Skeletal muscle satellite cell (primary cell): ENCODE measurements at regions not wholly inside any gene's neighbourhood (a gene's known extent, or its start where the extent isn't known, plus 50 kb on each side); places are given as distances from the start of the nearest gene placed in this dataset.

Experiments
- H3K27me3 ChIP-seq: 2 replicates; pipeline ENCODE4 v1.7.0; 2013; ENCODE audit warnings: low read length; ENCODE audit not compliant: control insufficient read depth, insufficient read depth
- H3K36me3 ChIP-seq: 2 replicates; pipeline ENCODE4 v1.7.0; 2013; ENCODE audit warnings: mild to moderate bottlenecking, control low read depth, low read length; ENCODE audit not compliant: insufficient read depth
- H3K4me1 ChIP-seq: 2 replicates; pipeline ENCODE4 v1.7.0; 2013; ENCODE audit warnings: low read length; ENCODE audit not compliant: control insufficient read depth, insufficient read depth
- H3K4me2 ChIP-seq: 2 replicates; pipeline ENCODE4 v1.7.0; 2013; ENCODE audit warnings: mild to moderate bottlenecking, low read length
- H3K4me3 ChIP-seq: 2 replicates; pipeline ENCODE4 v1.7.0; 2013; ENCODE audit warnings: low read length
- H3K9ac ChIP-seq: 2 replicates; pipeline ENCODE4 v1.7.0; 2013; ENCODE audit warnings: mild to moderate bottlenecking, low read depth, low read length, moderate library complexity
- H3K9me3 ChIP-seq: replicated peaks from 2 replicates; pipeline ENCODE4 v1.7.0; 2013; ENCODE audit warnings: mild to moderate bottlenecking, control low read depth, low read length

DNA sequence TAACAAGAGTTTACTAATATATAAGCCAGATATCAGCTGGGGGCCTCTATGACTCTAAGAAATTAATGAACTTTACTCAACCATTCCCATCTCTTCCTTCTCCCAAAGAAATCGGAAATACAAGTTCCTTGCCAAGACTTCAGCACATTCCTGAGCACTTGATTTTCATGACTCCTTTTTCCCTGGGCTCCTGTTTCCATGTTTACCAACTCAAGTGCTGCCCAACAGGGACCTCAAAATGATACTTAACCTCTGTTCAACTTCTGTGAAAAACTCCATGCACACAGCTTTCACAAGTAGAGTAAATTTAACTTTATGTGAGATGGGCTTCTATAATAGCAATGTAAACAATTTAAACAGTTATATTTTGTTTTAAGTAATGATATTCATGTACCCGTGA, 315.8 kb upstream of the CDIN1 start:
- no peaks in the 10 kb centered on the region for H3K4me1 ChIP-seq
- H3K4me2 ChIP-seq, result no peak overlapping the region
- H3K36me3 ChIP-seq, result no peaks in the 10 kb centered on the region
- no peak overlapping the region for H3K9ac ChIP-seq
- H3K4me3 ChIP-seq, result no peak overlapping the region
- H3K9me3 ChIP-seq, result no peaks in the 10 kb centered on the region
- H3K27me3 ChIP-seq, result peaks cover 3% of the 10 kb centered on the region

DNA sequence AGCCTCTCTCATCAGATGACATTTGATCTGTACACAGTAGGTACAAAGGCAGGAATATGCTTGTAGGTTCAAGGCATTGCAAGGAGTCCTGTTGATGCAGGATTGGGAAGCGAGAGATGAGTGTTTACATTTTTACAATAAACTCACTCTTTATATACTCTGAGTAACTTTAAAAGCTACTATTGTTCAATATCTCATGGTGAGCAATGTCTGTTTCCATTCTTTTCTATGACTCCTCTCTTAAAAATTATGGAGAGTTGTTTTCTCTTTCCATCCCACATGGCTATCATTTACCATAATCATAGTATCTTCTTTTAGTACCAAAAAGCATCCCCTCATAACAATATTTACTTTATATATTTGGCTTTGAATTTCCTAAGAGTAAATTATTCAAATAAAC, 314.0 kb upstream of the CDIN1 start:
- Histone ChIP-seq H3K4me1 (no peaks in the 10 kb centered on the region), H3K36me3 (no peaks in the 10 kb centered on the region), H3K9me3 (no peaks in the 10 kb centered on the region), H3K4me2 (no peak overlapping the region), H3K27me3 (peaks cover 3% of the 10 kb centered on the region), H3K9ac (no peak overlapping the region), H3K4me3 (no peak overlapping the region)

DNA sequence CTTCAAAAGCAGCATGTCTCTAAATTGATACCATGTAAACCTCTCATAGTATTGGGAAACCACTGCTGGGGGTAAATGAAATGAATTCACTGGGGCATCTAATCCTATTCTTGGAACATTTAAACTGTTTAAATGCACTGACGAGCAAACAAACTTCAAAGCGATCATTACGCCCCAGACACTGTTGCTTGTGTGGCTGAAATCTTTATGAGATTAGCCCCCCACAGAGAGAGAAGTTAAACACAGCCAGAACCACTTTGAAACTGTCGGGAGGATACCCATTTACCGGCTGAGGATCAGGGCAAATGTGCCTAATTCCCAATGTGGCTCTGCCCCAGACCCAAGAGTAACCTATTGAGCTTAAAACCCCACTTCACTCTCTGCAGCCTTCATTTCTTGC, 308.4 kb upstream of the CDIN1 start:
- peaks cover 11% of the 10 kb centered on the region for H3K27me3 ChIP-seq
- no peak overlapping the region for H3K4me3 ChIP-seq
- no peak overlapping the region for H3K4me2 ChIP-seq
- no peak overlapping the region for H3K9ac ChIP-seq
- no peaks in the 10 kb centered on the region for H3K4me1 ChIP-seq
- H3K36me3 ChIP-seq, result no peaks in the 10 kb centered on the region
- H3K9me3 ChIP-seq, result no peaks in the 10 kb centered on the region

DNA sequence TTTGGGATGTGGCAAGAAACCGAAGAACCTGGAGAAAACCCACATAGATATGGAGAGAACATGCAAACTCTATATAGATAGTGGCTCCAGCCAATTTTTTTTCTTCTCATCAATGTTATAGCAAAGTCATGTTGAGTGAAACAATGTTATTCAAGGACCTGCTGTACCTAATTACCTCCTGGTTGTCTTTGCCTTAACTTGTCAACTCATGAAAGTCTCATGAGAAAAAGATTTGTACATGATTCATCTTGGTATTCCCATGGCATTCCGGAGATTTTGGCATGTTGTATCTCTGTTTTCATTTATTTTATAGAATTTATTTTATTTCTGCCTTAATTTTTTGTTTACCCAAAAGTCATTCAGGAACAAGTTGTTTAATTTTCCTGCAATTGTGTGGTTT, 303.8 kb upstream of the CDIN1 start:
- Histone ChIP-seq H3K36me3 (no peaks in the 10 kb centered on the region), H3K4me2 (no peak overlapping the region), H3K9me3 (no peaks in the 10 kb centered on the region), H3K27me3 (peaks cover 8% of the 10 kb centered on the region), H3K9ac (no peak overlapping the region), H3K4me1 (no peaks in the 10 kb centered on the region), H3K4me3 (no peak overlapping the region)

DNA sequence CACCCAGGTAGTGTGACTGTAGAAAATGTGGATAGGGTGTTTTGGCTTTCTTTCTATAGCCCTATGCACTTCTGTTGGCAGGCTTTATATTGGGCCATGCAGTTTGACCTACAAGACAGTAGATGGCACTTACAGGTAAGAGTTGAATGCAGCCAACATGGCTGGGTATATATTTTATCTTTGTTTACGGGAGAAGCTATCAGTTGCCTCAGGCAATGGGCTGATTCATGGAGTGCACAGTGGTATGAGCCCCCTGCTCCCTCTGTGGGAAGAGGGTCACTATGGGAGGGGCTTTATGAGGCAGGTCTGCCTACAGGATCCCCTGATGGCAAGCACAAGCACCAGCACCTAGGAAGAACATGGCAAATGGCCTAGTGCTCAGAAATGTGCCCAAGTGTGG, 301.2 kb upstream of the CDIN1 start:
- Histone ChIP-seq H3K4me2 (no peak overlapping the region), H3K4me3 (no peak overlapping the region), H3K36me3 (no peaks in the 10 kb centered on the region), H3K27me3 (no peaks in the 10 kb centered on the region), H3K4me1 (no peaks in the 10 kb centered on the region), H3K9ac (no peak overlapping the region), H3K9me3 (no peaks in the 10 kb centered on the region)

DNA sequence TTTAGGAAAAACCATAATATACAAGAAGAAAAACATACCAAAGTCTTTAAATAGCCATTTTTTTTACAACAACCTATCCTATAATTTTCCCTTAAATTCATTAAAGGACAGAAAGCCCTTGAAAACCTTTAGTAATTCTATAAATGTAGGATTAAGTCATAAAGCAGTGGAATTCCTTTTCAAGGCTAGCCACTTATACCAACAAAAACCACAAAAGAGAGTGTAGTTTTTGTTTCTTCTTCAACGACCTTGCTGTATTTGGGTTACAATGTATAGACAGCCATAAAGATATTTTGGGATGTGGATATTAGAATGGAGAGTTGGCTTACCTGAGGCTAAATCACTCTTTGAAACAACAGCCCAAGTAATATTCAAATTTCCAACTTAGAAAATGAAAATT, 296.6 kb upstream of the CDIN1 start:
- Histone ChIP-seq H3K9ac (no peak overlapping the region), H3K36me3 (no peaks in the 10 kb centered on the region), H3K4me3 (no peak overlapping the region), H3K4me2 (no peak overlapping the region), H3K4me1 (no peaks in the 10 kb centered on the region), H3K27me3 (no peaks in the 10 kb centered on the region), H3K9me3 (no peaks in the 10 kb centered on the region)

DNA sequence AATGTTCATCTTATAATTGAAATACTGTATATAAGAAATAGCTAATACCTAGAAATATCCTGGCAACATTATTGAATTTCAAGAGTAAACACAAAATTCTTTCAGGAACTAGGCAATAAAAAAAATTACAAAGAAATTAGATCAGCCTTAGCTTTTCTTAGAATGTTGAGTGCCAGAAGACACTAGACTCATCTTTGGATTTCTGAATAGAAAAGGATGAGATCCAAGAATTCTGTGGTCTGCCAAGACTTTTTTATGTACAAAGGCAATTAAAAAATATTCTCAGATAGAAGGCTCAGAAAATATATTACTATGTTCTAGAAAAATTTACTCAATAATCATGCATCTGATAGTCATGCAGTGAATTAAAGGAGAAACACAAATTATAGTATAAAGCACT, 294.5 kb upstream of the CDIN1 start:
- Histone ChIP-seq H3K4me1 (no peaks in the 10 kb centered on the region), H3K36me3 (no peaks in the 10 kb centered on the region), H3K9me3 (no peaks in the 10 kb centered on the region), H3K27me3 (no peaks in the 10 kb centered on the region), H3K9ac (no peak overlapping the region), H3K4me3 (no peak overlapping the region), H3K4me2 (no peak overlapping the region)

DNA sequence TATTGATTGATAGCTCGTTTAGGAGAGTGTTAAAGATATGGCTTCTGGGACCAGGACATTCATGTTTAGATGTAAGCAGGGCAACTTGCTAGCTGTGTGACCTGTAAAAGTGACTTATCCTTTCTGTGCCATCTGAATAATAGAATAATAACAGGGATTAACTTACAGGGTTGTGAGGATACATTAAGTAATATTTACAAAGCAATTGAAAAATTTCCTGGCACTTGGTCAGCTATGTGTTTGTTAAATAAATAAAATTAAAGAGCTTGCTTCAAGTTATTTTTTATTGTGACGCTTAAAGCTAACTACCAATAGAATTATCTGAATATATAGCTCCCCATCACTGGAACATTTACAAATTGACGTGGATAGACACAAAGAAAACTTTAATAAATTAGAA, 287.9 kb upstream of the CDIN1 start:
- peaks cover 7% of the 10 kb centered on the region for H3K27me3 ChIP-seq
- H3K4me1 ChIP-seq, result no peaks in the 10 kb centered on the region
- H3K9ac ChIP-seq, result no peak overlapping the region
- H3K4me2 ChIP-seq, result no peak overlapping the region
- no peak overlapping the region for H3K4me3 ChIP-seq
- no peaks in the 10 kb centered on the region for H3K36me3 ChIP-seq
- no peaks in the 10 kb centered on the region for H3K9me3 ChIP-seq

DNA sequence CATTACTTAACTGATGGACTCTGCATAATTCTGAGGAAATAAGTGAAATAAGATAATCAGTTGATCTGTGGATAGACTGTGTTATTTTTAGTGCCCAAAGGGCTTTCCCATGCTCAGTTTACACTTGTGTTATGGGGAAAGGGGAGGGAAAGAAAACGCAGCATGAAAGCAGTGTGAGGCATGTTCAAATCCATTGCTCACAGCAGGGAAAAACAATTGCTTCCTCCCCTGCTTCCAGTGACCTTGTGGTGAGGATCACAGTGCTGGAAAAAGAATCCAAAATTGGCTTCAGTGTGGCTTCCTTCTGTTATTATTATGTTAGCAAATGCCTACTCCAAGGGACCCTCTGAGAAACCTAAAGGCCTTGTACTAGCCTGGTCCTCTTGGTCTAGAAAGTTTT, 285.1 kb upstream of the CDIN1 start:
- no peak overlapping the region for H3K4me3 ChIP-seq
- no peak overlapping the region for H3K9ac ChIP-seq
- no peak overlapping the region for H3K4me2 ChIP-seq
- H3K4me1 ChIP-seq, result no peaks in the 10 kb centered on the region
- no peaks in the 10 kb centered on the region for H3K36me3 ChIP-seq
- peaks cover 7% of the 10 kb centered on the region for H3K27me3 ChIP-seq
- no peaks in the 10 kb centered on the region for H3K9me3 ChIP-seq

DNA sequence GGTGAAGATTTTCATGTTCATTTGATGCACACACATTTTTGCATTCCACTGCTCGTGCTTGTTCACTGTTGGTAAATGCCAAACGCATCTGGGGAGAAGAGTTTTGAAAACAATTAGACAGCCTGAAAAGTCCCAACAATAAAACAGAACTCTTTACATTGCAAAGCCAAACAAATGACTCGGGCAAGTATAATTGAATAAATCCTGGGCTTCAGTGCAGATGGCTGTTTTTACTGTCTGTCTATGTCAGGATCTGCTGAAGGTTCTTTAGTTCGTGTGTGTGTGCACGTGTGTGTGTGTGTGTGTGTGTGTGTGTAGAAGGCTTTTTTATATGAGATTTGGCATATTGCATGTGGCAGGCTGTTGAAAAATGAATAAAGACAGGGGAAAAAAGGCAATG, 277.5 kb upstream of the CDIN1 start:
- Histone ChIP-seq H3K4me3 (no peak overlapping the region), H3K27me3 (no peaks in the 10 kb centered on the region), H3K36me3 (no peaks in the 10 kb centered on the region), H3K9me3 (no peaks in the 10 kb centered on the region), H3K4me1 (no peaks in the 10 kb centered on the region), H3K4me2 (no peak overlapping the region), H3K9ac (no peak overlapping the region)

DNA sequence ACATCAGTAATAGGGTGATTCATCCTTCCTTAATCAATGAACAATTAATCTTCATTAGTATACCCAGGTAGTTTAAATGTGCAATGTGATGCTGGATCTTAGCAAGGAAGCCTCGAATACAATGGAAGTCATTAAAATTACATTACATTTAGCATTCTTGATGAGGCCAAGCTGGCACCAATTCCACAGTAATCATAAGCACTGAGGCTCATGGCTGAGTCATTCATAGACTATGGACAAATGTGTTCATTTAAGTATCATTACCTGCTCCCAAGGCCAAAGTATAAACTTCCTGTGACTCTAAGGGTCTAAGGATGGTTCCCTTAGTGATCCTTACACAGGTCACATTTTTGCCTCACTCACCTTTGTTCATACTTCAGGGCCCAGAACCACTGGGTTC, 266.4 kb upstream of the CDIN1 start:
- no peaks in the 10 kb centered on the region for H3K4me1 ChIP-seq
- no peaks in the 10 kb centered on the region for H3K9me3 ChIP-seq
- H3K36me3 ChIP-seq, result no peaks in the 10 kb centered on the region
- H3K4me3 ChIP-seq, result no peak overlapping the region
- no peak overlapping the region for H3K9ac ChIP-seq
- no peaks in the 10 kb centered on the region for H3K27me3 ChIP-seq
- no peak overlapping the region for H3K4me2 ChIP-seq

DNA sequence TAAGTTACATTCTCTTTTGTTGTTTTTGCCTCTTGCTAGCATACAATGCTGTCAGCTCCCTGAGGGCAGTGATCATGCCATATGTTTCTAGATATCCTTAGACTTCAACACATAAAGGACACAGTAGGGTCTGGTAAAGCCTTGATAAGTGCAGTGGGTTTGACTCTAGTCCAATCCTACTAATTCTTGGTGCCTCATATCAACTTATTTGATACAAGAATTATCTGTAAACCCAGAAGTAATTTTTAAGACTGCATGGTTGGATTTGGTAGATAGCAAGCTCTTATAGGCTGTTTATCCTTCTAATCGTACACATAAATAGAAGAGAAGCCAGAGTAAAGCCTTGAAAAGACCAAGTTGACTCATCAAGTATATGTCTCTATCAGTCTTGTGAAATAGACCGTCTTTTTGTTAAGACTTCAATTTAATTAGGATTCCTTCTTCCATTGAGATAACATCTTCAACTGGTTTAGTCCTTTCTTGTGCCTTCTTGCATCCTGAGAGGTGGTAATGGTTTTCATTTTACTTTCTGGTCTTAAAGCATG, 265.6 kb upstream of the CDIN1 start:
- Histone ChIP-seq H3K4me1 (no peaks in the 10 kb centered on the region), H3K9me3 (no peaks in the 10 kb centered on the region), H3K4me3 (no peak overlapping the region), H3K9ac (no peak overlapping the region), H3K27me3 (no peaks in the 10 kb centered on the region), H3K4me2 (no peak overlapping the region), H3K36me3 (no peaks in the 10 kb centered on the region)
